ENCODE measurements at regions not wholly inside any gene's neighbourhood (a gene's known extent, or its start where the extent isn't known, plus 50 kb on each side); places are given as distances from the start of the nearest gene placed in this dataset.

- Histone ChIP-seq H3K4me3 (no peak overlapping the region), H3K36me3 (no peaks in the 10 kb centered on the region), H3K27ac (no peak overlapping the region), H3K9me3 (no peaks in the 10 kb centered on the region), H3K9ac (ENCODE audit: low read depth in 2 of 2, low read length in 2 of 2) (no peak overlapping the region), H3K27me3 (no peaks in the 10 kb centered on the region), H3K4me1 (no peaks in the 10 kb centered on the region)
- TF ChIP-seq CTCF (IDR thresholded peaks at IDR 0.05): no peak
- intact Hi-C loops (cut with DNase I): no loop called here
- DNase-seq: no peak
Observed at GRCh38 chr4:89556601-89557305, 249.2 kb upstream of the GPRIN3 start.

- TF ChIP-seq CTCF (IDR thresholded peaks at IDR 0.05): no peak
- no peak overlapping the region for H3K4me3 ChIP-seq
- no peaks in the 10 kb centered on the region for H3K36me3 ChIP-seq
- no peak for DNase-seq
- intact Hi-C loops (cut with DNase I): no loop called here
- no peaks in the 10 kb centered on the region for H3K27me3 ChIP-seq
- no peak overlapping the region for H3K9ac ChIP-seq (ENCODE audit: low read depth in 2 of 2, low read length in 2 of 2)
- H3K27ac ChIP-seq: no peak overlapping the region
- no peaks in the 10 kb centered on the region for H3K4me1 ChIP-seq
- H3K9me3 ChIP-seq: no peaks in the 10 kb centered on the region
Observed at GRCh38 chr4:89551191-89551590, 243.6 kb upstream of the GPRIN3 start.

GRCh38 chr4:89549907-89550306 lies 242.3 kb upstream of the GPRIN3 start:
- Histone ChIP-seq H3K27ac (no peak overlapping the region), H3K9me3 (no peaks in the 10 kb centered on the region), H3K36me3 (no peaks in the 10 kb centered on the region), H3K4me1 (no peaks in the 10 kb centered on the region), H3K4me3 (no peak overlapping the region), H3K9ac (ENCODE audit: low read depth in 2 of 2, low read length in 2 of 2) (no peak overlapping the region), H3K27me3 (no peaks in the 10 kb centered on the region)
- DNase-seq: no peak
- intact Hi-C loops (cut with DNase I): no loop called here
- TF ChIP-seq CTCF (IDR thresholded peaks at IDR 0.05): no peak

GRCh38 chr4:89545315-89545714 lies 237.7 kb upstream of the GPRIN3 start:
- Histone ChIP-seq H3K4me3 (no peak overlapping the region), H3K36me3 (no peaks in the 10 kb centered on the region)
- DNase-seq: no peak

GRCh38 chr4:89541998-89542397 lies 234.4 kb upstream of the GPRIN3 start:
- Histone ChIP-seq H3K9me3 (no peaks in the 10 kb centered on the region), H3K4me3 (no peak overlapping the region), H3K27ac (no peak overlapping the region), H3K27me3 (no peaks in the 10 kb centered on the region), H3K9ac (ENCODE audit: low read depth in 2 of 2, low read length in 2 of 2) (no peak overlapping the region), H3K36me3 (no peaks in the 10 kb centered on the region), H3K4me1 (no peaks in the 10 kb centered on the region)
- DNase-seq: no peak
- no peak for TF ChIP-seq CTCF (IDR thresholded peaks at IDR 0.05)
- intact Hi-C loops (cut with DNase I): no loop called here

More at GRCh38 chr4:89545315-89545714, 237.7 kb upstream of the GPRIN3 start:
- Histone ChIP-seq H3K9me3 (no peaks in the 10 kb centered on the region), H3K27me3 (no peaks in the 10 kb centered on the region), H3K9ac (ENCODE audit: low read depth in 2 of 2, low read length in 2 of 2) (no peak overlapping the region), H3K4me1 (no peaks in the 10 kb centered on the region), H3K27ac (no peak overlapping the region)
- intact Hi-C loops (cut with DNase I): no loop called here
- TF ChIP-seq CTCF (IDR thresholded peaks at IDR 0.05): no peak
